GM23338 (cell line): ENCODE measurements at regions not wholly inside any gene's neighbourhood (a gene's known extent, or its start where the extent isn't known, plus 50 kb on each side); places are given as distances from the start of the nearest gene placed in this dataset.

Experiments
- ATAC-seq: fragments of 200-7000 bp; cut with Tn5 transposase; 3 replicates; pipeline ENCODE4 v1.9.1; 2020
- DNase-seq: peaks from one replicate; pipeline ENCODE4 v3.0.0-alpha.2; 2015; ENCODE audit warnings: low spot score
- H2AFZ ChIP-seq: fragments of 200-600 bp; sonication (generic); 2 replicates; pipeline ENCODE4 v1.8.0; 2016; ENCODE audit warnings: antibody characterized with exemption, mild to moderate bottlenecking, moderate library complexity
- H3F3A ChIP-seq: fragments of 200-600 bp; sonication (generic); replicated peaks from 2 replicates; pipeline ENCODE4 v1.8.0; 2017; ENCODE audit warnings: antibody characterized with exemption, mixed run types, low read depth
- H3K27ac ChIP-seq: fragments of 200-600 bp; sonication (generic); 2 replicates; pipeline ENCODE4 v1.6.1; 2016; ENCODE audit warnings: low read depth
- H3K27me3 ChIP-seq: fragments of 200-600 bp; sonication (generic); 2 replicates; pipeline ENCODE4 v1.8.0; 2016; ENCODE audit warnings: mild to moderate bottlenecking, mixed run types, moderate library complexity; ENCODE audit not compliant: insufficient read depth
- H3K36me3 ChIP-seq: fragments of 200-600 bp; sonication (generic); 2 replicates; pipeline ENCODE4 v1.8.0; 2016; ENCODE audit warnings: mild to moderate bottlenecking; ENCODE audit not compliant: insufficient read depth
- H3K4me1 ChIP-seq: fragments of 200-600 bp; sonication (generic); 2 replicates; pipeline ENCODE4 v1.8.0; 2016; ENCODE audit warnings: mild to moderate bottlenecking, moderate library complexity; ENCODE audit not compliant: insufficient read depth
- H3K4me2 ChIP-seq: fragments of 200-600 bp; sonication (generic); 2 replicates; pipeline ENCODE4 v1.7.1; 2017; ENCODE audit warnings: mixed run types
- H3K4me3 ChIP-seq: fragments of 200-600 bp; sonication (generic); 2 replicates; pipeline ENCODE4 v1.6.1; 2016; ENCODE audit warnings: mixed run types
- H3K79me2 ChIP-seq: fragments of 200-600 bp; sonication (generic); replicated peaks from 2 replicates; pipeline ENCODE4 v1.8.0; 2017; ENCODE audit warnings: mild to moderate bottlenecking; ENCODE audit not compliant: insufficient read depth
- H3K9me2 ChIP-seq: fragments of 200-600 bp; sonication (generic); 2 replicates; pipeline ENCODE4 v1.8.0; 2017; ENCODE audit not compliant: insufficient read depth
- H4K20me1 ChIP-seq: fragments of 200-600 bp; sonication (generic); replicated peaks from 2 replicates; pipeline ENCODE4 v1.8.0; 2017; ENCODE audit warnings: mild to moderate bottlenecking; ENCODE audit not compliant: insufficient read depth
- H3K27ac Mint-ChIP-seq: 2 replicates; pipeline ENCODE4 v1.8.0; 2020; ENCODE audit warnings: inconsistent platforms, mild to moderate bottlenecking, moderate library complexity, mixed read lengths
- H3K27me3 Mint-ChIP-seq: 3 replicates; pipeline ENCODE4 v1.8.0; 2022; ENCODE audit warnings: low read depth, mild to moderate bottlenecking, moderate library complexity, mixed read lengths, inconsistent platforms; ENCODE audit not compliant: insufficient read depth, poor library complexity
- H3K36me3 Mint-ChIP-seq: 3 replicates; pipeline ENCODE4 v1.8.0; 2021; ENCODE audit warnings: low read depth, mild to moderate bottlenecking, inconsistent platforms, moderate library complexity, mixed read lengths
- H3K4me1 Mint-ChIP-seq: 3 replicates; pipeline ENCODE4 v1.8.0; 2020; ENCODE audit warnings: mild to moderate bottlenecking, inconsistent platforms, mixed read lengths
- H3K4me3 Mint-ChIP-seq: 3 replicates; pipeline ENCODE4 v1.8.0; 2021; ENCODE audit warnings: moderate library complexity, mild to moderate bottlenecking, inconsistent platforms, mixed read lengths
- H3K9me3 Mint-ChIP-seq: 3 replicates; pipeline ENCODE4 v1.8.0; 2020; ENCODE audit warnings: moderate library complexity, mild to moderate bottlenecking, inconsistent platforms, mixed read lengths
- CREB1 ChIP-seq: fragments of 250-450 bp; sonication (Bioruptor Pico); IDR thresholded peaks from 2 replicates; pipeline ENCODE4 v1.5.0; 2020; ENCODE audit warnings: low read depth, mild to moderate bottlenecking, moderate library complexity
- EZH2 ChIP-seq: fragments of 200-600 bp; sonication (generic); IDR thresholded peaks from one replicate; pipeline ENCODE4 v1.8.0; 2017; ENCODE audit warnings: antibody characterized with exemption, mild to moderate bottlenecking, low read depth; ENCODE audit not compliant: unreplicated experiment
- EZH2phosphoT487 ChIP-seq: fragments of 200-600 bp; sonication (generic); IDR thresholded peaks from one replicate; pipeline ENCODE4 v1.8.1; 2018; ENCODE audit warnings: antibody characterized with exemption; ENCODE audit not compliant: unreplicated experiment
- JUNB ChIP-seq: IDR thresholded peaks from one replicate; pipeline ENCODE4 v1.6.1; 2016; ENCODE audit warnings: antibody characterized with exemption; ENCODE audit not compliant: unreplicated experiment
- POLR2AphosphoS5 ChIP-seq: IDR thresholded peaks from 2 replicates; pipeline ENCODE4 v1.6.1; 2016; ENCODE audit warnings: antibody characterized with exemption, low read depth
- ZNF114 ChIP-seq: fragments of 250-450 bp; sonication (Bioruptor Pico); IDR thresholded peaks from 2 replicates; pipeline ENCODE4 v1.5.0; 2020; ENCODE audit warnings: mild to moderate bottlenecking, moderate library complexity
- TF ChIP-seq, protein P1 (sequence below): fragments of 250-450 bp; sonication (Bioruptor Pico); IDR thresholded peaks from 2 replicates; pipeline ENCODE4 v1.5.0; 2020; ENCODE audit warnings: mild to moderate bottlenecking, moderate library complexity
- TF ChIP-seq, protein P2 (sequence below): IDR thresholded peaks from 2 replicates; pipeline ENCODE4 v1.6.1; 2016; ENCODE audit warnings: antibody characterized with exemption

DNA sequence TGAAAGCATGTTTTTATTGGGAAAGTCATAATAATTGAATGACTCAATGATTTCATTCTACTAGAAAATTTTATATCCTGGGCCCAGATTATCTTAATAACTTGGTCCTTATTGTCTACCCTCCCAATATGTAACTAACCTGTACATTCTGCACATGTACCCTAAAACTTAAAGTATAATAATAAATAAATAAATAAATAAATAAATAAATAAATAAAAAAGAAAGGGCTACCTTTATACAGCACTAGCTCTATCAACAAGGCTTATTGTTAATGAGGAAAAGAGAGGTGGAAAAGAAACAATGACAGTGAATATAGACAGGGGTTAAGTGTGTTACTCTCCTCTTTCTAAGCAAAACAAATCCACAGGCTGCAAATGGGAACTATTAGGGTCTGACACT, 83.6 kb downstream of the GRIN2B start (continued):
- TF ChIP-seq, protein P1, sequence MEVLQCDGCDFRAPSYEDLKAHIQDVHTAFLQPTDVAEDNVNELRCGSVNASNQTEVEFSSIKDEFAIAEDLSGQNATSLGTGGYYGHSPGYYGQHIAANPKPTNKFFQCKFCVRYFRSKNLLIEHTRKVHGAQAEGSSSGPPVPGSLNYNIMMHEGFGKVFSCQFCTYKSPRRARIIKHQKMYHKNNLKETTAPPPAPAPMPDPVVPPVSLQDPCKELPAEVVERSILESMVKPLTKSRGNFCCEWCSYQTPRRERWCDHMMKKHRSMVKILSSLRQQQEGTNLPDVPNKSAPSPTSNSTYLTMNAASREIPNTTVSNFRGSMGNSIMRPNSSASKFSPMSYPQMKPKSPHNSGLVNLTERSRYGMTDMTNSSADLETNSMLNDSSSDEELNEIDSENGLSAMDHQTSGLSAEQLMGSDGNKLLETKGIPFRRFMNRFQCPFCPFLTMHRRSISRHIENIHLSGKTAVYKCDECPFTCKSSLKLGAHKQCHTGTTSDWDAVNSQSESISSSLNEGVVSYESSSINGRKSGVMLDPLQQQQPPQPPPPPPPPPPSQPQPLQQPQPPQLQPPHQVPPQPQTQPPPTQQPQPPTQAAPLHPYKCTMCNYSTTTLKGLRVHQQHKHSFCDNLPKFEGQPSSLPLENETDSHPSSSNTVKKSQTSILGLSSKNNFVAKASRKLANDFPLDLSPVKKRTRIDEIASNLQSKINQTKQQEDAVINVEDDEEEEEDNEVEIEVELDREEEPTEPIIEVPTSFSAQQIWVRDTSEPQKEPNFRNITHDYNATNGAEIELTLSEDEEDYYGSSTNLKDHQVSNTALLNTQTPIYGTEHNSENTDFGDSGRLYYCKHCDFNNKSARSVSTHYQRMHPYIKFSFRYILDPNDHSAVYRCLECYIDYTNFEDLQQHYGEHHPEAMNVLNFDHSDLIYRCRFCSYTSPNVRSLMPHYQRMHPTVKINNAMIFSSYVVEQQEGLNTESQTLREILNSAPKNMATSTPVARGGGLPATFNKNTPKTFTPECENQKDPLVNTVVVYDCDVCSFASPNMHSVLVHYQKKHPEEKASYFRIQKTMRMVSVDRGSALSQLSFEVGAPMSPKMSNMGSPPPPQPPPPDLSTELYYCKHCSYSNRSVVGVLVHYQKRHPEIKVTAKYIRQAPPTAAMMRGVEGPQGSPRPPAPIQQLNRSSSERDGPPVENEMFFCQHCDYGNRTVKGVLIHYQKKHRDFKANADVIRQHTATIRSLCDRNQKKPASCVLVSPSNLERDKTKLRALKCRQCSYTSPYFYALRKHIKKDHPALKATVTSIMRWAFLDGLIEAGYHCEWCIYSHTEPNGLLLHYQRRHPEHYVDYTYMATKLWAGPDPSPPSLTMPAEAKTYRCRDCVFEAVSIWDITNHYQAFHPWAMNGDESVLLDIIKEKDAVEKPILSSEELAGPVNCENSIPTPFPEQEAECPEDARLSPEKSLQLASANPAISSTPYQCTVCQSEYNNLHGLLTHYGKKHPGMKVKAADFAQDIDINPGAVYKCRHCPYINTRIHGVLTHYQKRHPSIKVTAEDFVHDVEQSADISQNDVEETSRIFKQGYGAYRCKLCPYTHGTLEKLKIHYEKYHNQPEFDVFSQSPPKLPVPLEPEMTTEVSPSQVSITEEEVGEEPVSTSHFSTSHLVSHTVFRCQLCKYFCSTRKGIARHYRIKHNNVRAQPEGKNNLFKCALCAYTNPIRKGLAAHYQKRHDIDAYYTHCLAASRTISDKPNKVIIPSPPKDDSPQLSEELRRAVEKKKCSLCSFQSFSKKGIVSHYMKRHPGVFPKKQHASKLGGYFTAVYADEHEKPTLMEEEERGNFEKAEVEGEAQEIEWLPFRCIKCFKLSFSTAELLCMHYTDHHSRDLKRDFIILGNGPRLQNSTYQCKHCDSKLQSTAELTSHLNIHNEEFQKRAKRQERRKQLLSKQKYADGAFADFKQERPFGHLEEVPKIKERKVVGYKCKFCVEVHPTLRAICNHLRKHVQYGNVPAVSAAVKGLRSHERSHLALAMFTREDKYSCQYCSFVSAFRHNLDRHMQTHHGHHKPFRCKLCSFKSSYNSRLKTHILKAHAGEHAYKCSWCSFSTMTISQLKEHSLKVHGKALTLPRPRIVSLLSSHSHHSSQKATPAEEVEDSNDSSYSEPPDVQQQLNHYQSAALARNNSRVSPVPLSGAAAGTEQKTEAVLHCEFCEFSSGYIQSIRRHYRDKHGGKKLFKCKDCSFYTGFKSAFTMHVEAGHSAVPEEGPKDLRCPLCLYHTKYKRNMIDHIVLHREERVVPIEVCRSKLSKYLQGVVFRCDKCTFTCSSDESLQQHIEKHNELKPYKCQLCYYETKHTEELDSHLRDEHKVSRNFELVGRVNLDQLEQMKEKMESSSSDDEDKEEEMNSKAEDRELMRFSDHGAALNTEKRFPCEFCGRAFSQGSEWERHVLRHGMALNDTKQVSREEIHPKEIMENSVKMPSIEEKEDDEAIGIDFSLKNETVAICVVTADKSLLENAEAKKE (CRISPR knock-in tag): no peak

DNA sequence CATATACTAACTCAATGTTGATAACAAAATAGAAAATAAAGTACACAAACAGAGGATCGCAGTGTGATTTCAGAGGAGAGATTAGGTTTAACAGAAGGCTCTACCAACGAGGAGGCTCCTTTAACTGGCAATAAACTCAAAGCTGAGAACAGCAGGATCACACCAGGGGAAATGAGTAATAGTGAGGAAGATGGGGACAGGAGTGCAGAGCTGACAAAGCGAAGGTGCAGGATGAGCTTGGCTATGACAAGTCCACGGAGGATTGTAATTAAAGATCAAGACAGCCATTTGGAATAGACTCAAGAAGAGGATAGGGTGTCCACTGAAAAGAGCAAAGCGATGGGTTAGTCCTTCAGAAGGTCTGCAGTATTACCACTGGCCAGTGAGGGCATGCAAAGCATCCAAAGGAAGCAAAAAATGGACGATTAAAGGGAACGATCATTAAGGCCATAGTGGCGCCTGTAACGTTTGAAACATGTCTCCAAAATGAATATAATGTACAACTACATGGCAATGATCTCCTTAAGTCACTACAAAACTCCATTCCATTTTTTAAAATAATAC, 85.3 kb downstream of the GRIN2B start:
- Mint-ChIP-seq H3K27ac (no peak overlapping the region), H3K9me3 (no peaks in the 10 kb centered on the region; the same call in 2 of the 3 replicates)

More for the DNA sequence above, 85.3 kb downstream of the GRIN2B start:
- Histone ChIP-seq H3K27me3 (no peaks in the 10 kb centered on the region), H3K4me1 (no peaks in the 10 kb centered on the region), H4K20me1 (no peaks in the 10 kb centered on the region), H3K9me2 (no peaks in the 10 kb centered on the region), H3K4me3 (no peak overlapping the region), H3F3A (no peaks in the 10 kb centered on the region), H3K36me3 (no peaks in the 10 kb centered on the region), H3K79me2 (no peaks in the 10 kb centered on the region), H3K27ac (no peak overlapping the region), H3K4me2 (no peak overlapping the region), H2AFZ (no peak overlapping the region)
- Mint-ChIP-seq H3K27me3 (no peaks in the 10 kb centered on the region), H3K36me3 (no peaks in the 10 kb centered on the region), H3K4me1 (peaks cover 7% of the 10 kb centered on the region; the same call in 2 of the 3 replicates), H3K4me3 (no peak overlapping the region)
- ATAC-seq (no peak), DNase-seq (no peak)
- TF ChIP-seq, protein P2, sequence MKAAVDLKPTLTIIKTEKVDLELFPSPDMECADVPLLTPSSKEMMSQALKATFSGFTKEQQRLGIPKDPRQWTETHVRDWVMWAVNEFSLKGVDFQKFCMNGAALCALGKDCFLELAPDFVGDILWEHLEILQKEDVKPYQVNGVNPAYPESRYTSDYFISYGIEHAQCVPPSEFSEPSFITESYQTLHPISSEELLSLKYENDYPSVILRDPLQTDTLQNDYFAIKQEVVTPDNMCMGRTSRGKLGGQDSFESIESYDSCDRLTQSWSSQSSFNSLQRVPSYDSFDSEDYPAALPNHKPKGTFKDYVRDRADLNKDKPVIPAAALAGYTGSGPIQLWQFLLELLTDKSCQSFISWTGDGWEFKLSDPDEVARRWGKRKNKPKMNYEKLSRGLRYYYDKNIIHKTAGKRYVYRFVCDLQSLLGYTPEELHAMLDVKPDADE: no peak
- TF ChIP-seq POLR2AphosphoS5 (no peak), EZH2phosphoT487 (no peak), ZNF114 (CRISPR knock-in tag) (no peak), EZH2 (no peak), JUNB (no peak), CREB1 (CRISPR knock-in tag) (no peak)
